ENCODE measurements at regions not wholly inside any gene's neighbourhood (a gene's known extent, or its start where the extent isn't known, plus 50 kb on each side); places are given as distances from the start of the nearest gene placed in this dataset.

DNA sequence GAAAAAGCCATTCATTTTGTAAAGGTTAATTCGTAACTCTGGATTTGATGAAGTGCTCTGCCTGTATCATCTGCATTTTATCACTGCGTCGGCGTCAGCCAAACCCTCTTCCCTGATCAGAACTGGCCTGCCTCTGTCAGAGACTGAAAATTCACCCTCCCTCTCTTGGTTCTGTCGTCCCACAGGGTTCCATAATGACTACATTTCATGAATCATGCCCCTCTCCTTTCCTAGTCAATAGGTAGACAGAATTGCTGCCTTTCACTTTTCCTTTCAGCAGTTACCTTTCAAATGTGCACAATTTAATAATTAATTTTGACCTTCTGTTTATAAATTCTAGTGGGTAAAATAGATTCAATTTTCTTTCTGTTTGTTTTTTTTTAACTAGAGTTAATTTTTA lies 423.4 kb downstream of the RFC3 start:
- TF ChIP-seq, protein P1, sequence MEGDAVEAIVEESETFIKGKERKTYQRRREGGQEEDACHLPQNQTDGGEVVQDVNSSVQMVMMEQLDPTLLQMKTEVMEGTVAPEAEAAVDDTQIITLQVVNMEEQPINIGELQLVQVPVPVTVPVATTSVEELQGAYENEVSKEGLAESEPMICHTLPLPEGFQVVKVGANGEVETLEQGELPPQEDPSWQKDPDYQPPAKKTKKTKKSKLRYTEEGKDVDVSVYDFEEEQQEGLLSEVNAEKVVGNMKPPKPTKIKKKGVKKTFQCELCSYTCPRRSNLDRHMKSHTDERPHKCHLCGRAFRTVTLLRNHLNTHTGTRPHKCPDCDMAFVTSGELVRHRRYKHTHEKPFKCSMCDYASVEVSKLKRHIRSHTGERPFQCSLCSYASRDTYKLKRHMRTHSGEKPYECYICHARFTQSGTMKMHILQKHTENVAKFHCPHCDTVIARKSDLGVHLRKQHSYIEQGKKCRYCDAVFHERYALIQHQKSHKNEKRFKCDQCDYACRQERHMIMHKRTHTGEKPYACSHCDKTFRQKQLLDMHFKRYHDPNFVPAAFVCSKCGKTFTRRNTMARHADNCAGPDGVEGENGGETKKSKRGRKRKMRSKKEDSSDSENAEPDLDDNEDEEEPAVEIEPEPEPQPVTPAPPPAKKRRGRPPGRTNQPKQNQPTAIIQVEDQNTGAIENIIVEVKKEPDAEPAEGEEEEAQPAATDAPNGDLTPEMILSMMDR (IDR thresholded peaks at IDR 0.05; ENCODE audit: low read depth, low read length), result no peak
- TF ChIP-seq POLR2A (IDR thresholded peaks at IDR 0.05; ENCODE audit: extremely low read depth, insufficient read length) (no peak), MYC (IDR thresholded peaks at IDR 0.05; ENCODE audit: low read depth, low read length) (no peak)
- TF ChIP-seq, protein P2, sequence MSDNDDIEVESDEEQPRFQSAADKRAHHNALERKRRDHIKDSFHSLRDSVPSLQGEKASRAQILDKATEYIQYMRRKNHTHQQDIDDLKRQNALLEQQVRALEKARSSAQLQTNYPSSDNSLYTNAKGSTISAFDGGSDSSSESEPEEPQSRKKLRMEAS (IDR thresholded peaks at IDR 0.05; ENCODE audit: low read depth, low read length), result no peak
